ENCODE measurements at regions not wholly inside any gene's neighbourhood (a gene's known extent, or its start where the extent isn't known, plus 50 kb on each side); places are given as distances from the start of the nearest gene placed in this dataset.

- no peak for TF ChIP-seq HOXB13 (CRISPR knock-in tag; IDR thresholded peaks at IDR 0.05; ENCODE audit: low read depth)
- TF ChIP-seq JUN (IDR thresholded peaks at IDR 0.05), result no peak
- TF ChIP-seq ESRRA (IDR thresholded peaks at IDR 0.05; ENCODE audit: borderline replicate concordance, low read length), result no peak
These were observed 863.2 kb upstream of the CHAC2 start (continued) for GRCh38 chr2:52904355-52904891.

GRCh38 chr2:52897511-52898044 is 870.0 kb upstream of the CHAC2 start:
- Histone ChIP-seq H3K4me3 (no peak overlapping the region), H3K4me1 (no peaks in the 10 kb centered on the region), H3K4me2 (no peak overlapping the region), H3K9me3 (peaks cover 16% of the 10 kb centered on the region; the same call in 2 of the 3 replicates), H3K27ac (no peak overlapping the region)
- ATAC-seq (no peak), DNase-seq (ENCODE audit: low read depth in 1 of 2, low spot score in 1 of 2) (no peak), FAIRE-seq (no peak)
- no peak for TF ChIP-seq MAFK (IDR thresholded peaks at IDR 0.05; ENCODE audit: partially characterized antibody)
- TF ChIP-seq TP53 (CRISPR knock-in tag; IDR thresholded peaks at IDR 0.05), result no peak
- TF ChIP-seq FOSB (CRISPR knock-in tag; IDR thresholded peaks at IDR 0.05), result no peak
- TF ChIP-seq RFX5 (IDR thresholded peaks at IDR 0.05), result no peak
- no peak for TF ChIP-seq MAX (IDR thresholded peaks at IDR 0.05)
- TF ChIP-seq RCOR1 (IDR thresholded peaks at IDR 0.05; ENCODE audit: low read depth, low read length), result no peak
- TF ChIP-seq HES2 (IDR thresholded peaks at IDR 0.05), result no peak
- TF ChIP-seq KDM5A (IDR thresholded peaks at IDR 0.05), result no peak
- no peak for TF ChIP-seq CHD4 (IDR thresholded peaks at IDR 0.05; ENCODE audit: borderline replicate concordance)
- no peak for TF ChIP-seq HDAC2 (IDR thresholded peaks at IDR 0.05)
- TF ChIP-seq EP300 (IDR thresholded peaks at IDR 0.05), result no peak
- TF ChIP-seq ZSCAN20 (CRISPR knock-in tag; IDR thresholded peaks at IDR 0.05), result no peak
- CTCF ChIA-PET, result no interaction called here
- 9% methylated on average over 2 of the region's 2 CpGs for WGBS (ENCODE audit: missing lambda C conversion rate)
- POLR2A ChIA-PET, result no interaction called here

- peaks cover 23% of the 10 kb centered on the region; the same call in 2 of the 3 replicates for H3K9me3 ChIP-seq
- ChIA-PET POLR2A (no interaction called here), CTCF (no interaction called here)
- ATAC-seq (no peak), DNase-seq (ENCODE audit: low read depth in 1 of 2, low spot score in 1 of 2) (no peak), FAIRE-seq (no peak)
- H3K4me3 ChIP-seq, result no peak overlapping the region
- TF ChIP-seq RNF2 (IDR thresholded peaks at IDR 0.05; ENCODE audit: borderline replicate concordance, low read depth), result no peak
- peak; percentile 55 for TF ChIP-seq MAFK (IDR thresholded peaks at IDR 0.05; ENCODE audit: partially characterized antibody)
- H3K4me2 ChIP-seq, result no peak overlapping the region
- 16% methylated on average over 4 of the region's 4 CpGs for WGBS (ENCODE audit: missing lambda C conversion rate)
- no peaks in the 10 kb centered on the region for H3K4me1 ChIP-seq
- no peak overlapping the region for H3K27ac ChIP-seq
These were observed 871.8 kb upstream of the CHAC2 start for GRCh38 chr2:52895726-52896340.

- peaks cover 9% of the 10 kb centered on the region; the same call in 2 of the 3 replicates for H3K4me1 ChIP-seq
- ChIA-PET POLR2A (no interaction called here), CTCF (interaction anchor here (0.6 kb wide), 1 partner anchor 1322 kb away, joined by 3 read pairs; no protein-coding TSS in a partner anchor)
- TF ChIP-seq BCL3 (IDR thresholded peaks at IDR 0.05) (no peak), HDAC2 (IDR thresholded peaks at IDR 0.05) (no peak), TFCP2L1 (CRISPR knock-in tag; IDR thresholded peaks at IDR 0.05) (no peak), ATOH8 (CRISPR knock-in tag; IDR thresholded peaks at IDR 0.05; ENCODE audit: low read depth) (no peak)
- FAIRE-seq (no peak), DNase-seq (ENCODE audit: low read depth in 1 of 2, low spot score in 1 of 2) (no peak), ATAC-seq (no peak)
- H3K27ac ChIP-seq, result no peak overlapping the region
- no peak overlapping the region for H3K4me2 ChIP-seq
- H3K9me3 ChIP-seq, result peaks cover 3% of the 10 kb centered on the region; the same call in 1 of the 3 replicates
- WGBS (ENCODE audit: missing lambda C conversion rate), result 62% methylated on average over 3 of the region's 3 CpGs
- no peak overlapping the region for H3K4me3 ChIP-seq
These were observed 881.0 kb upstream of the CHAC2 start for GRCh38 chr2:52886556-52886955.

All from A549 (cell line).